ENCODE measurements at regions not wholly inside any gene's neighbourhood (a gene's known extent, or its start where the extent isn't known, plus 50 kb on each side); places are given as distances from the start of the nearest gene placed in this dataset.

DNA sequence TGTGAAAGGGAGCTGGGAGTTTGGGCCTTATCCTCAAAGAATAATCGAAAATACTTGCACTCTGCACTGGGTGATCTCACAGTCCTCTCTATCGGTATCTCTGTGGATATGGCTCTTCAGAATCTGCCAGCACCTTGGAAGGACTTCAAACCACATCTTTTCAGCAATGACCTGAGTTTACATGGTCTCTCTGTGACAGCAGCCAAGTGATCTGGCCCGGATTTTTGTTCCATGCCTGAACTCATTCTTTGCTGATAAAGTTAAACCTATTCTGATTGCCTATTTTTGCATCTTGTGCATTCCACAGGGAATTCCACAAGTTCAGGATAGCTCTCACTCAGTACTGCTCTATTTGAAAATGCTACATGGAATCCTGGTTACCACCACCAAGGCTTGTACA is 98.9 kb downstream of the HDGFL1 start:
- ChIA-PET CTCF (interaction anchor here (1.3 kb wide), 1 partner anchor 22 kb away, joined by 3 read pairs; no protein-coding TSS in a partner anchor), POLR2A (no interaction called here)
- no peak overlapping the region for H3K4me2 ChIP-seq
- WGBS (ENCODE audit: missing lambda C conversion rate) = 59% methylated on average over 3 of the region's 3 CpGs
- no peak for DNase-seq (ENCODE audit: low read depth in 1 of 2, low spot score in 1 of 2)
- no peak overlapping the region for H3K27ac ChIP-seq
- TF ChIP-seq, protein P1, sequence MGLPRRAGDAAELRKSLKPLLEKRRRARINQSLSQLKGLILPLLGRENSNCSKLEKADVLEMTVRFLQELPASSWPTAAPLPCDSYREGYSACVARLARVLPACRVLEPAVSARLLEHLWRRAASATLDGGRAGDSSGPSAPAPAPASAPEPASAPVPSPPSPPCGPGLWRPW (IDR thresholded peaks at IDR 0.05) = no peak
- no peak for TF ChIP-seq EP300 (IDR thresholded peaks at IDR 0.05)
- TF ChIP-seq, protein P2, sequence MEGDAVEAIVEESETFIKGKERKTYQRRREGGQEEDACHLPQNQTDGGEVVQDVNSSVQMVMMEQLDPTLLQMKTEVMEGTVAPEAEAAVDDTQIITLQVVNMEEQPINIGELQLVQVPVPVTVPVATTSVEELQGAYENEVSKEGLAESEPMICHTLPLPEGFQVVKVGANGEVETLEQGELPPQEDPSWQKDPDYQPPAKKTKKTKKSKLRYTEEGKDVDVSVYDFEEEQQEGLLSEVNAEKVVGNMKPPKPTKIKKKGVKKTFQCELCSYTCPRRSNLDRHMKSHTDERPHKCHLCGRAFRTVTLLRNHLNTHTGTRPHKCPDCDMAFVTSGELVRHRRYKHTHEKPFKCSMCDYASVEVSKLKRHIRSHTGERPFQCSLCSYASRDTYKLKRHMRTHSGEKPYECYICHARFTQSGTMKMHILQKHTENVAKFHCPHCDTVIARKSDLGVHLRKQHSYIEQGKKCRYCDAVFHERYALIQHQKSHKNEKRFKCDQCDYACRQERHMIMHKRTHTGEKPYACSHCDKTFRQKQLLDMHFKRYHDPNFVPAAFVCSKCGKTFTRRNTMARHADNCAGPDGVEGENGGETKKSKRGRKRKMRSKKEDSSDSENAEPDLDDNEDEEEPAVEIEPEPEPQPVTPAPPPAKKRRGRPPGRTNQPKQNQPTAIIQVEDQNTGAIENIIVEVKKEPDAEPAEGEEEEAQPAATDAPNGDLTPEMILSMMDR (IDR thresholded peaks at IDR 0.05) = no peak
- no peak for TF ChIP-seq ZNF302 (CRISPR knock-in tag; IDR thresholded peaks at IDR 0.05)
- H3K4me3 ChIP-seq = no peak overlapping the region
- no peaks in the 10 kb centered on the region for H3K4me1 ChIP-seq
- ATAC-seq = no peak
- H3K9me3 ChIP-seq = no peaks in the 10 kb centered on the region
- no peak for FAIRE-seq

DNA sequence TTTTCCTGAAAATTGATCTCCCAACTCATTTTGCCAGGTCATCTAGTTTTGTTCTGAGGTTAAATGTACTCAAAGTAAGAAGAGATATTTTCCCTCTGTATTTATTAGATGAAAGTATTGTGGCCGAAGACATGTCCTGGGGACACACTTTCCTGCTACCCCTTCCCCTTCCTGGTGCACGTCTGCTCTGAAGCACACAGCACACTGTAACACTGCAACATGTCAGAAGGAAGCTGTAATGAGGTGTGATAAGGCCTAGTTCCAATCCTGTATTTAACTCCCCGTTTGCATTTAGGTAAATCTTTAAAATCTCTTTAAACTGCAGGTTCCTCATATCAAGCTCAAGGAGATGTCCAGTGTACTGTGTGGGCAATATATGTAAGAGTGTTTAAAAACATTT is 99.4 kb downstream of the HDGFL1 start:
- 69% methylated on average over 3 of the region's 3 CpGs for WGBS (ENCODE audit: missing lambda C conversion rate)
- no peaks in the 10 kb centered on the region for H3K9me3 ChIP-seq
- no peak overlapping the region for H3K4me2 ChIP-seq
- ChIA-PET POLR2A (no interaction called here), CTCF (interaction anchor here (0.6 to 1.3 kb wide), 2 partner anchors 22 to 474 kb away, joined by 3 to 4 read pairs; no protein-coding TSS in a partner anchor)
- TF ChIP-seq HDAC2 (IDR thresholded peaks at IDR 0.05) = no peak
- no peak for ATAC-seq
- H3K27ac ChIP-seq = no peak overlapping the region
- no peak for DNase-seq (ENCODE audit: low read depth in 1 of 2, low spot score in 1 of 2)
- FAIRE-seq = no peak
- no peaks in the 10 kb centered on the region for H3K4me1 ChIP-seq
- no peak overlapping the region for H3K4me3 ChIP-seq

DNA sequence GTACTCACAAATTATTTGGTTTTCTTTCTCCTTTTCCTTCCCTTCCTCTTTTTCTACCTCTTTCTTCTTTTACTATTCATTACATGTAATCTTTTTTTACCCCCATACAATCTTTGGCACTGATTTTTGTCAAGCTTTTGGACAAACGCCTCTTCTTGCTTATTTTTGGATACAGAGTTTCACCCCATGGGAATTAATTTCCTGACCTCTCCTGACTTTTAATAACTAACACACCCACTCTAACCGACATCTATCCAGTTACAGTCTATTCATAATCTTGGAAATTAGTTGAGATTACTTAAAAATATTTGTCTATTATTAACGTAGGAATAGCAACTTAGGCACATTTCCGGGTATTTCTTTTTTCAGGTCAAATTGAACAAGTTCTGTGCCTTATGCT is 101.2 kb downstream of the HDGFL1 start:
- no peak overlapping the region for H3K4me3 ChIP-seq
- FAIRE-seq = no peak
- no peak overlapping the region for H3K27ac ChIP-seq
- POLR2A ChIA-PET = no interaction called here
- CTCF ChIA-PET = no interaction called here
- TF ChIP-seq POLR2A (IDR thresholded peaks at IDR 0.05; ENCODE audit: low read length) (no peak), EHMT2 (IDR thresholded peaks at IDR 0.05; ENCODE audit: low read depth) (no peak), KDM1A (IDR thresholded peaks at IDR 0.05; ENCODE audit: low read depth) (no peak), GATA3 (IDR thresholded peaks at IDR 0.05; ENCODE audit: borderline replicate concordance) (no peak), NFE2L2 (conservative IDR thresholded peaks at IDR 0.05; ENCODE audit: low read length) (no peak)
- TF ChIP-seq, protein P3, sequence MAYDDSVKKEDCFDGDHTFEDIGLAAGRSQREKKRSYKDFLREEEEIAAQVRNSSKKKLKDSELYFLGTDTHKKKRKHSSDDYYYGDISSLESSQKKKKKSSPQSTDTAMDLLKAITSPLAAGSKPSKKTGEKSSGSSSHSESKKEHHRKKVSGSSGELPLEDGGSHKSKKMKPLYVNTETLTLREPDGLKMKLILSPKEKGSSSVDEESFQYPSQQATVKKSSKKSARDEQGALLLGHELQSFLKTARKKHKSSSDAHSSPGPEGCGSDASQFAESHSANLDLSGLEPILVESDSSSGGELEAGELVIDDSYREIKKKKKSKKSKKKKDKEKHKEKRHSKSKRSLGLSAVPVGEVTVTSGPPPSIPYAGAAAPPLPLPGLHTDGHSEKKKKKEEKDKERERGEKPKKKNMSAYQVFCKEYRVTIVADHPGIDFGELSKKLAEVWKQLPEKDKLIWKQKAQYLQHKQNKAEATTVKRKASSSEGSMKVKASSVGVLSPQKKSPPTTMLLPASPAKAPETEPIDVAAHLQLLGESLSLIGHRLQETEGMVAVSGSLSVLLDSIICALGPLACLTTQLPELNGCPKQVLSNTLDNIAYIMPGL (CRISPR knock-in tag; IDR thresholded peaks at IDR 0.05; ENCODE audit: borderline replicate concordance) = no peak
- TF ChIP-seq, protein P4, sequence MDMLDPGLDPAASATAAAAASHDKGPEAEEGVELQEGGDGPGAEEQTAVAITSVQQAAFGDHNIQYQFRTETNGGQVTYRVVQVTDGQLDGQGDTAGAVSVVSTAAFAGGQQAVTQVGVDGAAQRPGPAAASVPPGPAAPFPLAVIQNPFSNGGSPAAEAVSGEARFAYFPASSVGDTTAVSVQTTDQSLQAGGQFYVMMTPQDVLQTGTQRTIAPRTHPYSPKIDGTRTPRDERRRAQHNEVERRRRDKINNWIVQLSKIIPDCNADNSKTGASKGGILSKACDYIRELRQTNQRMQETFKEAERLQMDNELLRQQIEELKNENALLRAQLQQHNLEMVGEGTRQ (IDR thresholded peaks at IDR 0.05) = no peak
- 70% methylated on average over 4 of the region's 4 CpGs for WGBS (ENCODE audit: missing lambda C conversion rate)
- no peaks in the 10 kb centered on the region for H3K9me3 ChIP-seq
- DNase-seq (ENCODE audit: low read depth in 1 of 2, low spot score in 1 of 2) = no peak
- no peak overlapping the region for H3K4me2 ChIP-seq
- ATAC-seq = no peak
- no peaks in the 10 kb centered on the region for H3K4me1 ChIP-seq

DNA sequence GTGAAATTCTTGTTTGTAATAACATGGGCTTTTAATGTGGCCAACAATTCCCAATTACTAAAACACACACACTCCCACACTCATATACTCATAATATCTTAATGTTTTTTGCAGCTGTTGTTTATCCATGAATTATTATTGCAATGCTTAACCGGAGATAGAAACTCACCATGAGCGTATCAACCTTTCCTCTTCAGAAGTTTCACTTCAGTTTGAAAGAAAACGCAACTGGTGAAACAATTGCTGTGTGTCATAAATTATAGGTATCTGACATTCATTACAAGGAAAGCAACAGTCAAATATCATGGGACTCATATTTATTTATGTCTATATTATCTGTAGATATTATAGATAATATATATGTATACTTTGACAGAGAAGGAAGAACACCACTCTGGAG is 104.1 kb downstream of the HDGFL1 start:
- CTCF ChIA-PET = no interaction called here
- Histone ChIP-seq H3K4me2 (no peak overlapping the region), H3K4me3 (no peak overlapping the region), H3K27ac (no peak overlapping the region), H3K4me1 (no peaks in the 10 kb centered on the region), H3K9me3 (no peaks in the 10 kb centered on the region)
- POLR2A ChIA-PET = no interaction called here
- 85% methylated on average over 3 of the region's 3 CpGs for WGBS (ENCODE audit: missing lambda C conversion rate)
- no peak for DNase-seq (ENCODE audit: low read depth in 1 of 2, low spot score in 1 of 2)
- FAIRE-seq = no peak
- TF ChIP-seq POLR2A (IDR thresholded peaks at IDR 0.05; ENCODE audit: low read length) = no peak
- ATAC-seq = no peak

DNA sequence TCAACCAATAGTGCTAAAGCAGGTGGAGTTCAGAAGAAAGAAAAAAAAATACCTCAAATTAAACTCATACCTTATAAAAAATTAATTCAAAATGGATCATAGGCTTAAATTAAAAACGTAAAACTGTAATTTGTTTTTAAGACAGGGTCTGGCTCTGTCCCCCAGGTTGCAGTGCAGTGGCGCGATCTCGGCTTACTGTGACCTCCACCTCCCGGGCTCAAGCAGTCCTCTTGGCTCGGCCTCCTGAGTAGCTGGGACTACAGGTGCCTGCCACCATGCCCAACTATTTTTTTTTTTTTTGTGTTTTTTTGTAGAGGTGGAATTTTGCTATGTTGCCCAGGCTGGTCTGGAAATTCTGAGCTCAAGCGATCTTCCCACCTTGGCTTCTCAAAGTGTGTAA is 111.6 kb downstream of the HDGFL1 start:
- no peaks in the 10 kb centered on the region for H3K9me3 ChIP-seq
- H3K4me1 ChIP-seq = no peaks in the 10 kb centered on the region
- FAIRE-seq (no peak), ATAC-seq (no peak), DNase-seq (ENCODE audit: low read depth in 1 of 2, low spot score in 1 of 2) (no peak)
- no peak overlapping the region for H3K4me2 ChIP-seq
- no peak overlapping the region for H3K4me3 ChIP-seq
- ChIA-PET POLR2A (no interaction called here), CTCF (no interaction called here)
- WGBS (ENCODE audit: missing lambda C conversion rate) = 69% methylated on average over 7 of the region's 7 CpGs
- no peak overlapping the region for H3K27ac ChIP-seq
- TF ChIP-seq, protein P2 (IDR thresholded peaks at IDR 0.05) = no peak
- TF ChIP-seq, protein P4 (IDR thresholded peaks at IDR 0.05) = no peak
- TF ChIP-seq CBX2 (IDR thresholded peaks at IDR 0.05; ENCODE audit: borderline replicate concordance, low read depth) (no peak), SMC3 (IDR thresholded peaks at IDR 0.05) (no peak), CBX8 (IDR thresholded peaks at IDR 0.05) (no peak), MYC (IDR thresholded peaks at IDR 0.05; ENCODE audit: borderline replicate concordance, low read length) (no peak), PHF8 (IDR thresholded peaks at IDR 0.05; ENCODE audit: borderline replicate concordance, low read depth) (no peak)
- TF ChIP-seq, protein P3 (CRISPR knock-in tag; IDR thresholded peaks at IDR 0.05; ENCODE audit: borderline replicate concordance) = no peak

Data from A549 (cell line).